Parathyroid adenoma (tissue), 2 donors: ENCODE measurements at regions not wholly inside any gene's neighbourhood (a gene's known extent, or its start where the extent isn't known, plus 50 kb on each side); places are given as distances from the start of the nearest gene placed in this dataset.

Experiments used
- H2AFZ ChIP-seq: fragments of 300-600 bp; sonication (generic); one replicate; pipeline ENCODE4 v1.7.0; 2017; ENCODE audit warnings: antibody characterized with exemption, mild to moderate bottlenecking
- H3K27ac ChIP-seq: fragments of 300-600 bp; sonication (generic); one replicate; pipeline ENCODE4 v1.7.0; 2017
- H3K27me3 ChIP-seq: fragments of 300-600 bp; sonication (generic); one replicate; pipeline ENCODE4 v1.7.0; 2017; ENCODE audit warnings: low read length; ENCODE audit not compliant: control insufficient read depth, insufficient read depth
- H3K36me3 ChIP-seq: fragments of 300-600 bp; sonication (generic); one replicate; pipeline ENCODE4 v1.7.0; 2017; ENCODE audit warnings: low read length; ENCODE audit not compliant: control insufficient read depth, insufficient read depth
- H3K4me1 ChIP-seq: fragments of 300-600 bp; sonication (generic); one replicate; pipeline ENCODE4 v1.7.0; 2017; ENCODE audit warnings: control low read depth
- H3K4me2 ChIP-seq: fragments of 300-600 bp; sonication (generic); one replicate; pipeline ENCODE4 v1.7.0; 2017; ENCODE audit warnings: low read length
- H3K4me3 ChIP-seq: fragments of 300-600 bp; sonication (generic); one replicate; pipeline ENCODE4 v1.7.0; 2017; ENCODE audit warnings: low read depth, low read length
- H3K79me2 ChIP-seq: fragments of 300-600 bp; sonication (generic); one replicate; pipeline ENCODE4 v1.7.0; 2017; ENCODE audit warnings: control low read depth
- H3K9ac ChIP-seq: fragments of 300-600 bp; sonication (generic); one replicate; pipeline ENCODE4 v1.7.0; 2017; ENCODE audit warnings: mild to moderate bottlenecking
- H3K9me3 ChIP-seq: fragments of 300-600 bp; sonication (generic); one replicate; pipeline ENCODE4 v1.7.0; 2017; ENCODE audit warnings: low read length; ENCODE audit not compliant: control insufficient read depth
- CTCF ChIP-seq: fragments of 300-600 bp; sonication (generic); IDR thresholded peaks from one replicate; pipeline ENCODE4 v1.7.0; 2017; ENCODE audit warnings: antibody characterized with exemption, mild to moderate bottlenecking
- donor health status: primary hyperparathyroidism.

GRCh38 chr1:90277270-90277669 lies 282.4 kb downstream of the ZNF326 start:
- Histone ChIP-seq H3K4me3 (no peak overlapping the region), H3K4me1 (no peaks in the 10 kb centered on the region)

GRCh38 chr1:90274376-90274775 lies 279.5 kb downstream of the ZNF326 start:
- no peaks in the 10 kb centered on the region for H3K27me3 ChIP-seq
- H2AFZ ChIP-seq = no peak overlapping the region
- no peak for TF ChIP-seq CTCF
- H3K4me2 ChIP-seq = no peak overlapping the region
- no peak overlapping the region for H3K4me3 ChIP-seq
- H3K4me1 ChIP-seq = no peaks in the 10 kb centered on the region
- H3K79me2 ChIP-seq = no peaks in the 10 kb centered on the region
- no peaks in the 10 kb centered on the region for H3K9me3 ChIP-seq
- no peak overlapping the region for H3K9ac ChIP-seq
- H3K36me3 ChIP-seq = no peaks in the 10 kb centered on the region
- H3K27ac ChIP-seq = no peak overlapping the region

More at GRCh38 chr1:90277270-90277669, 282.4 kb downstream of the ZNF326 start:
- Histone ChIP-seq H3K9ac (no peak overlapping the region), H3K36me3 (no peaks in the 10 kb centered on the region), H3K9me3 (no peaks in the 10 kb centered on the region), H3K27ac (no peak overlapping the region), H3K27me3 (no peaks in the 10 kb centered on the region), H2AFZ (no peak overlapping the region), H3K4me2 (no peak overlapping the region), H3K79me2 (no peaks in the 10 kb centered on the region)
- TF ChIP-seq CTCF = no peak

GRCh38 chr1:90273241-90273774 lies 278.4 kb downstream of the ZNF326 start:
- Histone ChIP-seq H3K9me3 (no peaks in the 10 kb centered on the region), H3K36me3 (no peaks in the 10 kb centered on the region), H2AFZ (no peak overlapping the region), H3K27ac (no peak overlapping the region), H3K4me3 (no peak overlapping the region), H3K9ac (no peak overlapping the region), H3K27me3 (no peaks in the 10 kb centered on the region), H3K4me1 (no peaks in the 10 kb centered on the region), H3K79me2 (no peaks in the 10 kb centered on the region), H3K4me2 (no peak overlapping the region)
- TF ChIP-seq CTCF = no peak

- H3K9me3 ChIP-seq = no peaks in the 10 kb centered on the region
Observed at GRCh38 chr1:90262791-90263190, 267.9 kb downstream of the ZNF326 start.

More at GRCh38 chr1:90262791-90263190, 267.9 kb downstream of the ZNF326 start:
- Histone ChIP-seq H3K4me3 (no peak overlapping the region), H3K9ac (no peak overlapping the region), H3K79me2 (no peaks in the 10 kb centered on the region), H3K36me3 (no peaks in the 10 kb centered on the region), H2AFZ (no peak overlapping the region), H3K27me3 (no peaks in the 10 kb centered on the region), H3K4me1 (no peaks in the 10 kb centered on the region), H3K27ac (no peak overlapping the region), H3K4me2 (no peak overlapping the region)
- no peak for TF ChIP-seq CTCF
